ENCODE measurements at regions not wholly inside any gene's neighbourhood (a gene's known extent, or its start where the extent isn't known, plus 50 kb on each side); places are given as distances from the start of the nearest gene placed in this dataset.

DNA sequence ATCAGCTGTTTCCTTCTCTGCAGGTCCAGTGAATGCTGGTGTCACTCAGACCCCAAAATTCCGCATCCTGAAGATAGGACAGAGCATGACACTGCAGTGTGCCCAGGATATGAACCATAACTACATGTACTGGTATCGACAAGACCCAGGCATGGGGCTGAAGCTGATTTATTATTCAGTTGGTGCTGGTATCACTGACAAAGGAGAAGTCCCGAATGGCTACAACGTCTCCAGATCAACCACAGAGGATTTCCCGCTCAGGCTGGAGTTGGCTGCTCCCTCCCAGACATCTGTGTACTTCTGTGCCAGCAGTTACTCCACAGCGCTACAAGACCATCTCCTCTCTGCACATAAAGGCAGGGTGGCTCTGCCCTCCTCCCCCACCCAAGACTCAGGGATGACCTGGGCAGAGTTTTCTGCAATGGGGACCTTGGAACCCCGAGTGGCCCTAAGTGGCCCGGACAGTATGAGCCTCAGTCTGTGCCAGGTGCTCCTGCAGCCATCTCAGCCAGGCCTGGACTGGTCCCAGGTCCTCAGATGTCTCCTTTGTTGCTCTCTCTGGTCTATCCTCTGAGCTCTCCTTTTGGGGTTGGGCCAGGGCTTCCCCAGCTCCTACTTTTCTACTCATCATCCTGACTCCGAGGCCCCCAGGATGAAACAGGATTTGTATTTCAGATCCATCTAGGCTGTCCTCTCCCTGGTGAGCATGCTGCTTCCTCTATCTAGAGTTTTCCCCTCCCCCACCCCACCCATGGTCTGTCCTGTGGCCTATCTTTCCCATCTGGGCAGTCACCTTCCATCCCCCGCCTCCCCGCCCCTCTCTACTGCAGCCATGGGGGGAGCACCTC is 212.1 kb upstream of the PRSS58 start:
- no peak for TF ChIP-seq ZNF274 (IDR thresholded peaks at IDR 0.05; ENCODE audit: low read depth, low read length)
- no peak for TF ChIP-seq SUZ12 (IDR thresholded peaks at IDR 0.05; ENCODE audit: extremely low read depth, insufficient read depth, insufficient read length)
